HEK293 (cell line): ENCODE measurements at regions not wholly inside any gene's neighbourhood (a gene's known extent, or its start where the extent isn't known, plus 50 kb on each side); places are given as distances from the start of the nearest gene placed in this dataset.

ENCODE experiments used
- CTCF ChIA-PET: fragments of 350-600 bp; formaldehyde crosslinking; extraction: SDS; loops from one replicate; lab custom pipeline; 2021; ENCODE audit warnings: antibody characterized with exemption; lab: Yijun Ruan, JAX
- POLR2A ChIA-PET: fragments of 300-600 bp; formaldehyde crosslinking; extraction: SDS; loops from one replicate; lab custom pipeline; 2020; ENCODE audit warnings: antibody characterized with exemption, inconsistent platforms; lab: Yijun Ruan, JAX
- H3K27ac ChIP-seq: fragments of 200-500 bp; sonication (Bioruptor generic); 2 replicates; pipeline ENCODE4 v1.5.1; 2014; ENCODE audit warnings: low read depth, low read length, control low read depth, inconsistent platforms; ENCODE audit errors: extremely low read depth
- H3K36me3 ChIP-seq, 2 experiments: fragments of 200-500 bp in 1 of 2; sonication (Bioruptor generic) in 1 of 2; 1 replicate in 1 of 2; 2 replicates in 1 of 2; pipeline ENCODE4 v1.5.1; 2014 to 2017; ENCODE audit warnings: inconsistent platforms in 2 of 2, low read length in 2 of 2; ENCODE audit not compliant: control insufficient read depth in 2 of 2, insufficient read depth in 1 of 2
- H3K4me1 ChIP-seq: fragments of 200-500 bp; sonication (Bioruptor generic); 2 replicates; pipeline ENCODE4 v1.5.1; 2014; ENCODE audit warnings: mild to moderate bottlenecking, low read length, inconsistent platforms; ENCODE audit not compliant: control insufficient read depth, insufficient read depth
- H3K4me3 ChIP-seq: 2 replicates; pipeline ENCODE4 v1.5.1; 2011; ENCODE audit warnings: low read depth, mild to moderate bottlenecking, control low read depth, low read length, moderate library complexity
- H3K9me3 ChIP-seq: fragments of 200-500 bp; sonication (Bioruptor generic); 2 replicates; pipeline ENCODE4 v1.5.1; 2014; ENCODE audit warnings: low read depth, low read length, inconsistent platforms; ENCODE audit not compliant: control insufficient read depth, insufficient read depth
- BCL11B ChIP-seq: fragments of 450-650 bp; formaldehyde crosslinking; IDR thresholded peaks from 2 replicates; pipeline ENCODE4 v1.5.1; 2016; ENCODE audit warnings: low read depth, missing biosample characterization, missing genetic modification characterization
- KLF1 ChIP-seq: fragments of 450-650 bp; formaldehyde crosslinking; IDR thresholded peaks from 2 replicates; pipeline ENCODE4 v1.5.1; 2016; ENCODE audit warnings: missing biosample characterization, missing genetic modification characterization
- KLF9 ChIP-seq: fragments of 450-650 bp; formaldehyde crosslinking; IDR thresholded peaks from 2 replicates; pipeline ENCODE4 v1.5.1; 2016; ENCODE audit warnings: missing biosample characterization, missing genetic modification characterization, low read depth
- MEIS1 ChIP-seq: sonication (generic); formaldehyde crosslinking; IDR thresholded peaks from 2 replicates; pipeline ENCODE4 v1.8.1; 2022; ENCODE audit warnings: missing genetic modification reagents, mild to moderate bottlenecking, borderline replicate concordance
- REPIN1 ChIP-seq: fragments of 450-650 bp; formaldehyde crosslinking; IDR thresholded peaks from 2 replicates; pipeline ENCODE4 v1.5.1; 2017; ENCODE audit warnings: missing biosample characterization, missing genetic modification characterization, low read depth
- YY2 ChIP-seq: fragments of 450-650 bp; formaldehyde crosslinking; IDR thresholded peaks from 2 replicates; pipeline ENCODE4 v1.5.1; 2016; ENCODE audit warnings: missing biosample characterization, missing genetic modification characterization
- ZNF114 ChIP-seq: fragments of 450-650 bp; formaldehyde crosslinking; IDR thresholded peaks from 2 replicates; pipeline ENCODE4 v1.5.0; 2017; ENCODE audit warnings: missing biosample characterization, missing genetic modification characterization
- ZNF157 ChIP-seq: fragments of 450-650 bp; formaldehyde crosslinking; IDR thresholded peaks from 2 replicates; pipeline ENCODE4 v1.5.1; 2016; ENCODE audit warnings: missing biosample characterization, missing genetic modification characterization
- ZNF211 ChIP-seq: fragments of 450-650 bp; formaldehyde crosslinking; IDR thresholded peaks from 2 replicates; pipeline ENCODE4 v1.5.1; 2016; ENCODE audit warnings: low read depth, missing biosample characterization, missing genetic modification characterization
- ZNF248 ChIP-seq: fragments of 450-650 bp; formaldehyde crosslinking; IDR thresholded peaks from 2 replicates; pipeline ENCODE4 v1.5.1; 2017; ENCODE audit warnings: missing biosample characterization, missing genetic modification characterization
- ZNF518A ChIP-seq: fragments of 450-650 bp; formaldehyde crosslinking; conservative IDR thresholded peaks from 2 replicates; pipeline ENCODE4 v1.5.1; 2016; ENCODE audit warnings: low read depth, missing biosample characterization, missing genetic modification characterization
- ZNF529 ChIP-seq: fragments of 450-650 bp; formaldehyde crosslinking; IDR thresholded peaks from 2 replicates; pipeline ENCODE4 v1.5.1; 2017; ENCODE audit warnings: missing genetic modification characterization, missing biosample characterization; ENCODE audit not compliant: insufficient replicate concordance
- ZNF530 ChIP-seq: fragments of 450-650 bp; formaldehyde crosslinking; IDR thresholded peaks from 2 replicates; pipeline ENCODE4 v1.5.1; 2016; ENCODE audit warnings: low read depth, missing biosample characterization, missing genetic modification characterization
- ZNF610 ChIP-seq: fragments of 450-650 bp; formaldehyde crosslinking; IDR thresholded peaks from 2 replicates; pipeline ENCODE4 v1.5.1; 2016; ENCODE audit warnings: missing biosample characterization, missing genetic modification characterization, borderline replicate concordance
- ZNF623 ChIP-seq: fragments of 450-650 bp; formaldehyde crosslinking; IDR thresholded peaks from 2 replicates; pipeline ENCODE4 v1.5.1; 2016; ENCODE audit warnings: missing biosample characterization, missing genetic modification characterization
- ZNF677 ChIP-seq: fragments of 450-650 bp; IDR thresholded peaks from 2 replicates; pipeline ENCODE4 v1.5.0; 2018; ENCODE audit warnings: missing biosample characterization, mild to moderate bottlenecking, missing genetic modification characterization, moderate library complexity
- ZNF701 ChIP-seq: fragments of 450-650 bp; formaldehyde crosslinking; IDR thresholded peaks from 2 replicates; pipeline ENCODE4 v1.5.1; 2016; ENCODE audit warnings: missing biosample characterization, missing genetic modification characterization
- ZSCAN16 ChIP-seq: fragments of 450-650 bp; formaldehyde crosslinking; IDR thresholded peaks from 2 replicates; pipeline ENCODE4 v1.5.1; 2016; ENCODE audit warnings: missing biosample characterization, missing genetic modification characterization
- TF ChIP-seq, protein P1 (sequence below): fragments of 450-650 bp; formaldehyde crosslinking; IDR thresholded peaks from 2 replicates; pipeline ENCODE4 v1.5.1; 2016; ENCODE audit warnings: missing biosample characterization, missing genetic modification characterization

GRCh38 chr18:37845498-37845897, 279.9 kb upstream of the CELF4 start:
- H3K36me3 ChIP-seq: no peaks in the 10 kb centered on the region
- H3K27ac ChIP-seq: no peak overlapping the region
- ChIA-PET CTCF (no interaction called here), POLR2A (interaction anchor here (0.6 kb wide), 1 partner anchor 458 kb away, joined by 3 read pairs; no protein-coding TSS in a partner anchor)
- no peaks in the 10 kb centered on the region for H3K4me1 ChIP-seq
- no peaks in the 10 kb centered on the region for H3K9me3 ChIP-seq
- TF ChIP-seq KLF1 (tag by site-specific recombination): no peak
- TF ChIP-seq BCL11B (tag by site-specific recombination): no peak
- TF ChIP-seq KLF9: no peak
- no peak for TF ChIP-seq YY2 (tag by site-specific recombination)
- no peak overlapping the region for H3K4me3 ChIP-seq

- CTCF ChIA-PET: no interaction called here
- Histone ChIP-seq H3K4me1 (no peaks in the 10 kb centered on the region), H3K36me3 (no peaks in the 10 kb centered on the region), H3K4me3 (no peak overlapping the region), H3K9me3 (no peaks in the 10 kb centered on the region), H3K27ac (no peak overlapping the region)
- POLR2A ChIA-PET: no interaction called here
- no peak for TF ChIP-seq REPIN1 (tag by site-specific recombination)
- TF ChIP-seq, protein P1, sequence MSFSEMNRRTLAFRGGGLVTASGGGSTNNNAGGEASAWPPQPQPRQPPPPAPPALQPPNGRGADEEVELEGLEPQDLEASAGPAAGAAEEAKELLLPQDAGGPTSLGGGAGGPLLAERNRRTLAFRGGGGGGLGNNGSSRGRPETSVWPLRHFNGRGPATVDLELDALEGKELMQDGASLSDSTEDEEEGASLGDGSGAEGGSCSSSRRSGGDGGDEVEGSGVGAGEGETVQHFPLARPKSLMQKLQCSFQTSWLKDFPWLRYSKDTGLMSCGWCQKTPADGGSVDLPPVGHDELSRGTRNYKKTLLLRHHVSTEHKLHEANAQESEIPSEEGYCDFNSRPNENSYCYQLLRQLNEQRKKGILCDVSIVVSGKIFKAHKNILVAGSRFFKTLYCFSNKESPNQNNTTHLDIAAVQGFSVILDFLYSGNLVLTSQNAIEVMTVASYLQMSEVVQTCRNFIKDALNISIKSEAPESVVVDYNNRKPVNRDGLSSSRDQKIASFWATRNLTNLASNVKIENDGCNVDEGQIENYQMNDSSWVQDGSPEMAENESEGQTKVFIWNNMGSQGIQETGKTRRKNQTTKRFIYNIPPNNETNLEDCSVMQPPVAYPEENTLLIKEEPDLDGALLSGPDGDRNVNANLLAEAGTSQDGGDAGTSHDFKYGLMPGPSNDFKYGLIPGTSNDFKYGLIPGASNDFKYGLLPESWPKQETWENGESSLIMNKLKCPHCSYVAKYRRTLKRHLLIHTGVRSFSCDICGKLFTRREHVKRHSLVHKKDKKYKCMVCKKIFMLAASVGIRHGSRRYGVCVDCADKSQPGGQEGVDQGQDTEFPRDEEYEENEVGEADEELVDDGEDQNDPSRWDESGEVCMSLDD: no peak
- no peak for TF ChIP-seq ZNF248
- no peak for TF ChIP-seq ZNF518A
- no peak for TF ChIP-seq MEIS1 (CRISPR knock-in tag)
- no peak for TF ChIP-seq ZNF114
- TF ChIP-seq ZNF623 (tag by site-specific recombination): no peak
- no peak for TF ChIP-seq ZSCAN16 (tag by site-specific recombination)
- no peak for TF ChIP-seq ZNF211 (tag by site-specific recombination)
- no peak for TF ChIP-seq ZNF529 (tag by site-specific recombination)
- TF ChIP-seq ZNF530: no peak
- no peak for TF ChIP-seq ZNF157 (tag by site-specific recombination)
- no peak for TF ChIP-seq ZNF610
- no peak for TF ChIP-seq ZNF701
- TF ChIP-seq ZNF677 (tag by site-specific recombination): no peak
Measured at GRCh38 chr18:37844209-37844970, 278.8 kb upstream of the CELF4 start.
